ENCODE measurements at regions not wholly inside any gene's neighbourhood (a gene's known extent, or its start where the extent isn't known, plus 50 kb on each side); places are given as distances from the start of the nearest gene placed in this dataset.

- no peaks in the 10 kb centered on the region for H3K79me2 ChIP-seq (ENCODE audit: insufficient read depth, low read length)
- no peaks in the 10 kb centered on the region for H3K4me1 ChIP-seq (ENCODE audit: control insufficient read depth in 1 of 2, insufficient read depth in 2 of 2, low read length in 2 of 2)
- H3K4me1 Mint-ChIP-seq: peaks cover 2% of the 10 kb centered on the region
- H3K27ac Mint-ChIP-seq: peak overlapping the region in 1 of 7 donors; percentile 48
- H3K9ac ChIP-seq (ENCODE audit: insufficient read depth, low read length, poor library complexity, severe bottlenecking): no peak overlapping the region
- H3K4me3 ChIP-seq (replicated peaks in 1 of 3; ENCODE audit: low read depth in 2 of 3, low read length in 3 of 3): no peak overlapping the region
- no peaks in the 10 kb centered on the region for H4K20me1 ChIP-seq (ENCODE audit: insufficient read depth, low read length)
- peaks cover 2 to 5% (median 5%) of the 10 kb centered on the region in 3 donors for H3K27me3 Mint-ChIP-seq (ENCODE audit: low read depth in 3 of 3)
- no peaks in the 10 kb centered on the region for H3K27me3 ChIP-seq (ENCODE audit: control insufficient read depth in 2 of 2, insufficient read depth in 2 of 2, low read length in 2 of 2)
- H2AFZ ChIP-seq (ENCODE audit: insufficient read depth, low read depth, low read length, poor library complexity, severe bottlenecking): no peak overlapping the region
- TF ChIP-seq, protein P1, sequence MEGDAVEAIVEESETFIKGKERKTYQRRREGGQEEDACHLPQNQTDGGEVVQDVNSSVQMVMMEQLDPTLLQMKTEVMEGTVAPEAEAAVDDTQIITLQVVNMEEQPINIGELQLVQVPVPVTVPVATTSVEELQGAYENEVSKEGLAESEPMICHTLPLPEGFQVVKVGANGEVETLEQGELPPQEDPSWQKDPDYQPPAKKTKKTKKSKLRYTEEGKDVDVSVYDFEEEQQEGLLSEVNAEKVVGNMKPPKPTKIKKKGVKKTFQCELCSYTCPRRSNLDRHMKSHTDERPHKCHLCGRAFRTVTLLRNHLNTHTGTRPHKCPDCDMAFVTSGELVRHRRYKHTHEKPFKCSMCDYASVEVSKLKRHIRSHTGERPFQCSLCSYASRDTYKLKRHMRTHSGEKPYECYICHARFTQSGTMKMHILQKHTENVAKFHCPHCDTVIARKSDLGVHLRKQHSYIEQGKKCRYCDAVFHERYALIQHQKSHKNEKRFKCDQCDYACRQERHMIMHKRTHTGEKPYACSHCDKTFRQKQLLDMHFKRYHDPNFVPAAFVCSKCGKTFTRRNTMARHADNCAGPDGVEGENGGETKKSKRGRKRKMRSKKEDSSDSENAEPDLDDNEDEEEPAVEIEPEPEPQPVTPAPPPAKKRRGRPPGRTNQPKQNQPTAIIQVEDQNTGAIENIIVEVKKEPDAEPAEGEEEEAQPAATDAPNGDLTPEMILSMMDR (IDR thresholded peaks at IDR 0.05): no peak
- no peak overlapping the region for H3K4me3 Mint-ChIP-seq
- WGBS (ENCODE audit: insufficient coverage): 86% methylated on average over 7 of the region's 9 CpGs
- no peaks in the 10 kb centered on the region for H3K36me3 Mint-ChIP-seq
- peaks cover 0 to 2% (median 0%) of the 10 kb centered on the region in 7 donors for H3K9me3 Mint-ChIP-seq
- no peak overlapping the region for H3K27ac ChIP-seq (ENCODE audit: low read depth in 1 of 2, low read length in 2 of 2)
- H3K4me2 ChIP-seq (replicated peaks; ENCODE audit: extremely low read depth, low read length, poor library complexity, severe bottlenecking): no peak overlapping the region
- H3K36me3 ChIP-seq (replicated peaks in 1 of 2; ENCODE audit: control insufficient read depth in 1 of 2, insufficient read depth in 2 of 2, low read length in 2 of 2): no peaks in the 10 kb centered on the region
- DNase-seq: no peak
- H3K9me3 ChIP-seq (replicated peaks in 1 of 2; ENCODE audit: control insufficient read depth in 1 of 2, insufficient read depth in 1 of 2, low read length in 2 of 2): no peaks in the 10 kb centered on the region
- intact Hi-C loops (cut with micrococcal nuclease): no loop called here
Observed at GRCh38 chr16:86063760-86064405, 164.9 kb downstream of the IRF8 start.

DNA sequence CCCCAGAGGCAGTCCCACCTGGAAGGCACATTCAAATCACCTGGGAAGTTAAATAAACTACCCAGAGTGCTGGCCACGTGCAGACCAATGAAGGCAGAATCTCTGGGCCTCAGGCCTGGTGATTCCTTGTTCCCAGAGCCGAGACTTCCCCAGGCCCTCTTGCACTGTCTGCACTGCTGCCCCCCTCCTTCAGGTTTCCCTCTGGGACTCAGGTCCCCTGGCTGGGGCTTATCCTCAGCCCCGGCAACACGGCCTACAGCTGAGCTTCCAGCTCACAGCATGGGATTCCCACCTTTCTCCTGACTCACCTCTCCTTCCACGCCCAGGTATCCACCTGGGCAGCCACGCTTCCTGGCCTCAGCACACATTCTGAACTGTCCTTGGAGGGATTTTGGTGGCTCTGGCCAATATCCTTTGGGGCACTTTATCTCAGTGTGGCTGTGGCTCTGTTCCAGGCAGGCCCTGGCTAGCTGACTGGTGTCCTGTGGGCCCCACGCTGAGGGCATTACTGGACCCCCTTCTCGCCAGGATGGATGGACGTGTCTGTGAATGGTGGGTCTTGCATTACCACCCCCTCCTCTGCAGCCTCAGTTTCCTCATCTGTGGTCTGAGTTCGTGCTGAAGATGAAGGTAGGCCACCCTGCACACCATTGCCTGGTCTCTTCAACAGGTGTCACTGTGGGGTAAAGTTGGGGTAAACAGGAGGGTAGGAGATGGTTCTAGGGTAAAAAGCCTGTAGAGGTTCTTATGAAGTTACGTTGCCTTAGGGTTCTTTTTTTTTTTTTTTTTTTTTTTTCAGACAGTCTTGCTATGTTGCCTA lies 165.7 kb downstream of the IRF8 start:
- Mint-ChIP-seq H3K27ac (peak overlapping the region in 2 of 7 donors; percentile 48 to 71), H3K36me3 (no peaks in the 10 kb centered on the region), H3K9me3 (peaks cover 0 to 2% (median 0%) of the 10 kb centered on the region in 7 donors), H3K4me1 (peaks cover 2% of the 10 kb centered on the region), H3K4me3 (no peak overlapping the region), H3K27me3 (ENCODE audit: low read depth in 3 of 3) (peaks cover 5 to 9% (median 7%) of the 10 kb centered on the region in 3 donors)
- intact Hi-C loops (cut with micrococcal nuclease): no loop called here
- no peak overlapping the region for H2AFZ ChIP-seq (ENCODE audit: insufficient read depth, low read depth, low read length, poor library complexity, severe bottlenecking)
- H3K27ac ChIP-seq (ENCODE audit: low read depth in 1 of 2, low read length in 2 of 2): no peak overlapping the region
- no peaks in the 10 kb centered on the region for H3K4me1 ChIP-seq (ENCODE audit: control insufficient read depth in 1 of 2, insufficient read depth in 2 of 2, low read length in 2 of 2)
- no peaks in the 10 kb centered on the region for H3K9me3 ChIP-seq (replicated peaks in 1 of 2; ENCODE audit: control insufficient read depth in 1 of 2, insufficient read depth in 1 of 2, low read length in 2 of 2)
- no peak overlapping the region for H3K9ac ChIP-seq (ENCODE audit: insufficient read depth, low read length, poor library complexity, severe bottlenecking)
- H3K4me2 ChIP-seq (replicated peaks; ENCODE audit: extremely low read depth, low read length, poor library complexity, severe bottlenecking): no peak overlapping the region
- H3K79me2 ChIP-seq (ENCODE audit: insufficient read depth, low read length): no peaks in the 10 kb centered on the region
- H3K4me3 ChIP-seq (replicated peaks in 1 of 3; ENCODE audit: low read depth in 2 of 3, low read length in 3 of 3): no peak overlapping the region
- TF ChIP-seq, protein P1 (IDR thresholded peaks at IDR 0.05): no peak
- no peaks in the 10 kb centered on the region for H4K20me1 ChIP-seq (ENCODE audit: insufficient read depth, low read length)
- no peak for DNase-seq
- 97% methylated on average over 7 of the region's 11 CpGs for WGBS (ENCODE audit: insufficient coverage)
- peaks cover 0 to 3% of the 10 kb centered on the region in 2 donors for H3K27me3 ChIP-seq (ENCODE audit: control insufficient read depth in 2 of 2, insufficient read depth in 2 of 2, low read length in 2 of 2)
- no peaks in the 10 kb centered on the region for H3K36me3 ChIP-seq (replicated peaks in 1 of 2; ENCODE audit: control insufficient read depth in 1 of 2, insufficient read depth in 2 of 2, low read length in 2 of 2)
